ENCODE measurements at regions not wholly inside any gene's neighbourhood (a gene's known extent, or its start where the extent isn't known, plus 50 kb on each side); places are given as distances from the start of the nearest gene placed in this dataset.
A peak's percentile ranks its signal among the peaks of the same experiment; 100 is the strongest.

GRCh38 chr10:44020322-44021111 lies 364.4 kb downstream of the CXCL12 start:
- TF ChIP-seq POLR2A (IDR thresholded peaks at IDR 0.05) (no peak), EP300 (IDR thresholded peaks at IDR 0.05) (no peak), POLR2AphosphoS5 (IDR thresholded peaks at IDR 0.05) (no peak), CTCF (IDR thresholded peaks at IDR 0.05) (no peak)
- Histone ChIP-seq H3K4me1 (peaks cover 0 to 24% (median 10%) of the 10 kb centered on the region in 3 donors), H3K36me3 (no peaks in the 10 kb centered on the region), H3K9me3 (peaks cover 0 to 6% (median 0%) of the 10 kb centered on the region in 3 donors), H3K4me3 (no peak overlapping the region), H3K27ac (no peak overlapping the region), H3K27me3 (no peaks in the 10 kb centered on the region)
- WGBS, 2 donors (ENCODE audit: low coverage in 1 of 2), result 60% methylated on average over 1 of the region's 5 CpGs; no CpG with 5 or more reads in 1 of the 2 donors
- peak; percentile 56 for ATAC-seq

DNA sequence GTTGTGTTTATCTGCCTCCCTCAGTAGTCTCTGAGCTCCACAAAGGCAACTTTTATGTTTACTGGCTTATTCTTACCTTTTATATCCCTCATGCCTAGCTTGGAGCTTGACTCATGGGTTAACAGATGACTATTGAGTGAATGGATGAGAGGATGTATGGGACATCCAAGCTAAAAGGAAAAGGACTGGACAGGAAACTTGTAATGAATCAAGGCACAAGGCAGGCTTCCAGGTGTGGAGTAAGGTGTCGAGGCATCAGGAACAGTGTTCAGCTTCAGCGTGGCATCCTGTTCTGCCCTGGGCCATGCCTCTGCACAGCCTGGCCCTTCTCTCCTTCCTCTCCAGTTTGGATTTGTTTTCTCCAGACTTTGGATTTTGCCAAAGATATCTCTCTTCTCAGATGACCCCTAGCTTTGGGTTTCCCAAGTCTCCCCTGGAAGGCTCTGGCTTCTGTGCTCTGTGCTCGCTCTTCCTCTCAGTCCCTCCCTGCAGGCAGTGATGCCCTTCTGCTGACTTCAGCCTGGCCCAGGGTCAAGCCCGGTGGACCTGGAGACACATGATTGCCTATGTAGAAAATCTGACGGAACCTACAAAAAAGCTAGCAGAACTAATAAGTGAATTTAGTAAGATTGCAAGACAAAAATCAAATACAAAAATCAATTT lies 367.3 kb downstream of the CXCL12 start:
- Histone ChIP-seq H3K9me3 (no peaks in the 10 kb centered on the region), H3K27ac (peak overlapping the region in 3 of 4 donors; percentile 39 to 47 (median 46)), H3K36me3 (no peaks in the 10 kb centered on the region), H3K4me1 (peaks cover 0 to 31% (median 13%) of the 10 kb centered on the region in 3 donors), H3K27me3 (no peaks in the 10 kb centered on the region), H3K4me3 (no peak overlapping the region)
- ATAC-seq, result no peak
- 79 to 85% methylated on average over 2 to 5 of the region's 5 CpGs for WGBS, 2 donors (ENCODE audit: low coverage in 1 of 2)
- TF ChIP-seq EP300 (IDR thresholded peaks at IDR 0.05) (no peak), POLR2A (IDR thresholded peaks at IDR 0.05) (no peak), POLR2AphosphoS5 (IDR thresholded peaks at IDR 0.05) (no peak), CTCF (IDR thresholded peaks at IDR 0.05) (no peak)

- no peak for TF ChIP-seq POLR2A (IDR thresholded peaks at IDR 0.05)
- no peak for TF ChIP-seq EP300 (IDR thresholded peaks at IDR 0.05)
- no peak for TF ChIP-seq CTCF (IDR thresholded peaks at IDR 0.05)
- no peak overlapping the region for H3K4me3 ChIP-seq
Measured at GRCh38 chr10:44016589-44017482, 368.1 kb downstream of the CXCL12 start.

DNA sequence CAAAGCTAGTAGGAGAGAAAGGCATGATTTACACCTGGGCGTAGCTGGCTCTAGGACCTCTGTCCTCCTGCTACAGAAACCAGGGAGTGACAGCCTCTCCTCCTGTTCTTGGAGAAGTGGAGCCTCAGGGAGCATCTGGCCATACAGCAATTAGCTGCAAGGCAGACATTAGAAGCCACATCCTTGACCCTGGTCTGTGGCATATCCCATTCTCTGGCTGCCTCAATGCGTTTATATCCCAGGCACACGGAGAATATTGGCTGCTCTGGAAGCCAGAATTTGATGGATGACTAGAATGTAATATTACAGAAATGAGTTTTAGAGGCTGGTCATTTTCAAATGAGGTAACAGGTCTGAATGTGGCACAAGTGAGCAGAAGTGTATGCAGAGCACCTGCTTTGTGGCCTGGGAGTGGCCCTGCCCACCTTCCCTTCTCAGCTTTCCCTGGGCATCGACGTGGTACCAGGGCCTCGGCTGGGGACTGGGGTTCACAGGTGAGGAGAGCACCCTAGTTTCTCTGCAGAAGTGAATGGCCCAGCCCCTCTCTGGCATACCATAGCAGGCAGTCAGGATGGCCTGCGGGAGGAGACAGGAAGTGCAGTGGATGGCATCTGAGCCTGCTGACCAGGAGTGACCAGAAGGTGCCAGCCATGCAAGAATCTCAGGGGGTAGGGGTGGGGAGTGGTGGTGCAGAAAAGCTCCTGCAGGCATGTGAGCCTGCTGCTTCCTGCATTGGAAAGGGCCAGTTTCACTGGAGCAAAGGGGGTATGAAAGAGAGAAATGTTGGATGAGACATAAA lies 367.2 kb upstream of the ZNF32 start:
- WGBS, 2 donors (ENCODE audit: low coverage in 1 of 2), result 87 to 100% methylated on average over 1 to 4 of the region's 7 CpGs
- Histone ChIP-seq H3K36me3 (no peaks in the 10 kb centered on the region), H3K27me3 (no peaks in the 10 kb centered on the region), H3K9me3 (no peaks in the 10 kb centered on the region), H3K4me1 (peaks cover 0 to 32% (median 13%) of the 10 kb centered on the region in 3 donors), H3K27ac (peak overlapping the region in 1 of 4 donors; percentile 46), H3K4me3 (no peak overlapping the region)
- TF ChIP-seq EP300 (IDR thresholded peaks at IDR 0.05) (no peak), POLR2AphosphoS5 (IDR thresholded peaks at IDR 0.05) (no peak), CTCF (IDR thresholded peaks at IDR 0.05) (no peak), POLR2A (IDR thresholded peaks at IDR 0.05) (no peak)
- ATAC-seq, result no peak

More at GRCh38 chr10:44016589-44017482, 368.1 kb downstream of the CXCL12 start:
- peak; percentile 72 for ATAC-seq
- no peaks in the 10 kb centered on the region for H3K36me3 ChIP-seq
- H3K4me1 ChIP-seq, result peaks cover 0 to 32% (median 13%) of the 10 kb centered on the region in 3 donors
- no peaks in the 10 kb centered on the region for H3K9me3 ChIP-seq
- peak overlapping the region in 3 of 4 donors; percentile 39 to 47 (median 46) for H3K27ac ChIP-seq
- H3K27me3 ChIP-seq, result no peaks in the 10 kb centered on the region
- 44 to 76% methylated on average over 1 to 4 of the region's 5 CpGs for WGBS, 2 donors (ENCODE audit: low coverage in 1 of 2)

Measured in gastroesophageal sphincter (tissue), 4 donors.